HG02623 (cell line): ENCODE measurements at regions not wholly inside any gene's neighbourhood (a gene's known extent, or its start where the extent isn't known, plus 50 kb on each side); places are given as distances from the start of the nearest gene placed in this dataset.
"Not testable (repeated sequence)": the region's sequence is repeated elsewhere in the genome, so short reads cannot be mapped to it uniquely, and the experiment has no call there.

Source experiments
- ATAC-seq: cut with Tn5 transposase; IDR thresholded peaks from one replicate; pipeline ENCODE4 v1.9.1; 2021; ENCODE audit warnings: moderate library complexity; ENCODE audit not compliant: unreplicated experiment

GRCh38 chr10:52368725-52369124 is 54.6 kb downstream of the DKK1 start:
- ATAC-seq: no peak

GRCh38 chr10:52374207-52374606 is 60.1 kb downstream of the DKK1 start:
- not testable (repeated sequence) for ATAC-seq

GRCh38 chr10:52376694-52377354 is 62.7 kb downstream of the DKK1 start:
- no peak for ATAC-seq

GRCh38 chr10:52378124-52378523 is 64.0 kb downstream of the DKK1 start:
- no peak for ATAC-seq

- no peak for ATAC-seq
Measured at GRCh38 chr10:52379287-52379686, 65.2 kb downstream of the DKK1 start.

- no peak for ATAC-seq
Measured at GRCh38 chr10:52383088-52383487, 69.0 kb downstream of the DKK1 start.

- ATAC-seq: no peak
Measured at GRCh38 chr10:52387744-52388143, 73.7 kb downstream of the DKK1 start.

- no peak for ATAC-seq
Measured at GRCh38 chr10:52390388-52390787, 76.3 kb downstream of the DKK1 start.

GRCh38 chr10:52391927-52392602 is 78.0 kb downstream of the DKK1 start:
- ATAC-seq: no peak

- ATAC-seq: no peak
Measured at GRCh38 chr10:52394246-52394645, 80.2 kb downstream of the DKK1 start.

GRCh38 chr10:52400562-52400961 is 86.5 kb downstream of the DKK1 start:
- ATAC-seq: no peak

GRCh38 chr10:52403801-52404200 is 89.7 kb downstream of the DKK1 start:
- ATAC-seq: not testable (repeated sequence)

- ATAC-seq: no peak
Measured at GRCh38 chr10:52409195-52409594, 95.1 kb downstream of the DKK1 start.

GRCh38 chr10:52409928-52410327 is 95.8 kb downstream of the DKK1 start:
- no peak for ATAC-seq

- no peak for ATAC-seq
Measured at GRCh38 chr10:52410916-52411315, 96.8 kb downstream of the DKK1 start.

- no peak for ATAC-seq
Measured at GRCh38 chr10:52419281-52419680, 105.2 kb downstream of the DKK1 start.

GRCh38 chr10:52420656-52421055 is 106.6 kb downstream of the DKK1 start:
- ATAC-seq: no peak

- ATAC-seq: no peak
Measured at GRCh38 chr10:52423369-52423768, 109.3 kb downstream of the DKK1 start.

GRCh38 chr10:52424341-52424740 is 110.3 kb downstream of the DKK1 start:
- ATAC-seq: no peak

- no peak for ATAC-seq
Measured at GRCh38 chr10:52434734-52435133, 120.7 kb downstream of the DKK1 start.

- ATAC-seq: no peak
Measured at GRCh38 chr10:52436664-52437063, 122.6 kb downstream of the DKK1 start.

- peak; percentile 89 for ATAC-seq
Measured at GRCh38 chr10:52437205-52437646, 123.1 kb downstream of the DKK1 start.

- no peak for ATAC-seq
Measured at GRCh38 chr10:52438119-52438518, 124.0 kb downstream of the DKK1 start.
